ENCODE measurements at regions not wholly inside any gene's neighbourhood (a gene's known extent, or its start where the extent isn't known, plus 50 kb on each side); places are given as distances from the start of the nearest gene placed in this dataset.

- H3K27ac ChIP-seq (ENCODE audit: low read depth in 1 of 2, low read length in 1 of 2) = no peak overlapping the region
- WGBS = 95% methylated on average over 1 of the region's 1 CpG
- no peaks in the 10 kb centered on the region for H3K36me3 ChIP-seq (ENCODE audit: control insufficient read depth in 2 of 2, insufficient read depth in 2 of 2, low read length in 1 of 2)
These were observed 271.4 kb upstream of the TBX18 start for GRCh38 chr6:85035766-85036165.

GRCh38 chr6:85033547-85033946 is 269.1 kb upstream of the TBX18 start:
- Histone ChIP-seq H3K4me1 (ENCODE audit: control insufficient read depth in 2 of 2, insufficient read depth in 2 of 2, low read length in 2 of 2) (no peaks in the 10 kb centered on the region), H3K27ac (ENCODE audit: low read depth in 1 of 2, low read length in 1 of 2) (no peak overlapping the region), H3K9me3 (ENCODE audit: control insufficient read depth in 2 of 2, insufficient read depth in 1 of 2, low read length in 1 of 2) (peaks cover 0 to 10% of the 10 kb centered on the region in 2 donors), H3K27me3 (ENCODE audit: control insufficient read depth in 2 of 2, insufficient read depth in 1 of 2, low read length in 1 of 2) (no peaks in the 10 kb centered on the region), H3K4me3 (ENCODE audit: low read length in 2 of 2) (no peak overlapping the region), H3K36me3 (ENCODE audit: control insufficient read depth in 2 of 2, insufficient read depth in 2 of 2, low read length in 1 of 2) (no peaks in the 10 kb centered on the region)
- no peak for DNase-seq (ENCODE audit: low read depth in 6 of 9, low spot score in 9 of 9)
- 67% methylated on average over 1 of the region's 1 CpG for WGBS

More at GRCh38 chr6:85035766-85036165, 271.4 kb upstream of the TBX18 start:
- Histone ChIP-seq H3K9me3 (ENCODE audit: control insufficient read depth in 2 of 2, insufficient read depth in 1 of 2, low read length in 1 of 2) (peaks cover 0 to 10% of the 10 kb centered on the region in 2 donors), H3K4me3 (ENCODE audit: low read length in 2 of 2) (no peak overlapping the region), H3K27me3 (ENCODE audit: control insufficient read depth in 2 of 2, insufficient read depth in 1 of 2, low read length in 1 of 2) (no peaks in the 10 kb centered on the region), H3K4me1 (ENCODE audit: control insufficient read depth in 2 of 2, insufficient read depth in 2 of 2, low read length in 2 of 2) (no peaks in the 10 kb centered on the region)
- DNase-seq (ENCODE audit: low read depth in 6 of 9, low spot score in 9 of 9) = no peak

GRCh38 chr6:85026021-85026420 is 261.6 kb upstream of the TBX18 start:
- H3K36me3 ChIP-seq (ENCODE audit: control insufficient read depth in 2 of 2, insufficient read depth in 2 of 2, low read length in 1 of 2) = no peaks in the 10 kb centered on the region
- no peak overlapping the region for H3K27ac ChIP-seq (ENCODE audit: low read depth in 1 of 2, low read length in 1 of 2)
- H3K9me3 ChIP-seq (ENCODE audit: control insufficient read depth in 2 of 2, insufficient read depth in 1 of 2, low read length in 1 of 2) = no peaks in the 10 kb centered on the region
- H3K4me3 ChIP-seq (ENCODE audit: low read length in 2 of 2) = no peak overlapping the region
- DNase-seq (ENCODE audit: low read depth in 6 of 9, low spot score in 9 of 9) = no peak
- no peaks in the 10 kb centered on the region for H3K27me3 ChIP-seq (ENCODE audit: control insufficient read depth in 2 of 2, insufficient read depth in 1 of 2, low read length in 1 of 2)
- H3K4me1 ChIP-seq (ENCODE audit: control insufficient read depth in 2 of 2, insufficient read depth in 2 of 2, low read length in 2 of 2) = no peaks in the 10 kb centered on the region
- WGBS = 67% methylated on average over 2 of the region's 2 CpGs

GRCh38 chr6:85023721-85024120 is 259.3 kb upstream of the TBX18 start:
- H3K4me1 ChIP-seq (ENCODE audit: control insufficient read depth in 2 of 2, insufficient read depth in 2 of 2, low read length in 2 of 2) = no peaks in the 10 kb centered on the region
- H3K36me3 ChIP-seq (ENCODE audit: control insufficient read depth in 2 of 2, insufficient read depth in 2 of 2, low read length in 1 of 2) = no peaks in the 10 kb centered on the region
- DNase-seq (ENCODE audit: low read depth in 6 of 9, low spot score in 9 of 9) = no peak
- WGBS = 39% methylated on average over 2 of the region's 2 CpGs
- H3K27me3 ChIP-seq (ENCODE audit: control insufficient read depth in 2 of 2, insufficient read depth in 1 of 2, low read length in 1 of 2) = no peaks in the 10 kb centered on the region
- no peaks in the 10 kb centered on the region for H3K9me3 ChIP-seq (ENCODE audit: control insufficient read depth in 2 of 2, insufficient read depth in 1 of 2, low read length in 1 of 2)
- H3K4me3 ChIP-seq (ENCODE audit: low read length in 2 of 2) = no peak overlapping the region
- H3K27ac ChIP-seq (ENCODE audit: low read depth in 1 of 2, low read length in 1 of 2) = no peak overlapping the region

- no peak overlapping the region for H3K4me3 ChIP-seq (ENCODE audit: low read length in 2 of 2)
- WGBS = 96% methylated on average over 1 of the region's 1 CpG
- no peak for DNase-seq (ENCODE audit: low read depth in 6 of 9, low spot score in 9 of 9)
These were observed 253.0 kb upstream of the TBX18 start for GRCh38 chr6:85017352-85017751.

GRCh38 chr6:85016726-85017125 is 252.3 kb upstream of the TBX18 start:
- no peaks in the 10 kb centered on the region for H3K4me1 ChIP-seq (ENCODE audit: control insufficient read depth in 2 of 2, insufficient read depth in 2 of 2, low read length in 2 of 2)
- H3K27ac ChIP-seq (ENCODE audit: low read depth in 1 of 2, low read length in 1 of 2) = no peak overlapping the region
- no peaks in the 10 kb centered on the region for H3K27me3 ChIP-seq (ENCODE audit: control insufficient read depth in 2 of 2, insufficient read depth in 1 of 2, low read length in 1 of 2)
- no peak overlapping the region for H3K4me3 ChIP-seq (ENCODE audit: low read length in 2 of 2)
- DNase-seq (ENCODE audit: low read depth in 6 of 9, low spot score in 9 of 9) = no peak
- H3K36me3 ChIP-seq (ENCODE audit: control insufficient read depth in 2 of 2, insufficient read depth in 2 of 2, low read length in 1 of 2) = no peaks in the 10 kb centered on the region
- 94% methylated on average over 1 of the region's 1 CpG for WGBS
- no peaks in the 10 kb centered on the region for H3K9me3 ChIP-seq (ENCODE audit: control insufficient read depth in 2 of 2, insufficient read depth in 1 of 2, low read length in 1 of 2)

More at GRCh38 chr6:85017352-85017751, 253.0 kb upstream of the TBX18 start:
- H3K9me3 ChIP-seq (ENCODE audit: control insufficient read depth in 2 of 2, insufficient read depth in 1 of 2, low read length in 1 of 2) = no peaks in the 10 kb centered on the region
- H3K27me3 ChIP-seq (ENCODE audit: control insufficient read depth in 2 of 2, insufficient read depth in 1 of 2, low read length in 1 of 2) = no peaks in the 10 kb centered on the region
- H3K36me3 ChIP-seq (ENCODE audit: control insufficient read depth in 2 of 2, insufficient read depth in 2 of 2, low read length in 1 of 2) = no peaks in the 10 kb centered on the region
- H3K27ac ChIP-seq (ENCODE audit: low read depth in 1 of 2, low read length in 1 of 2) = no peak overlapping the region
- H3K4me1 ChIP-seq (ENCODE audit: control insufficient read depth in 2 of 2, insufficient read depth in 2 of 2, low read length in 2 of 2) = no peaks in the 10 kb centered on the region

- H3K36me3 ChIP-seq (ENCODE audit: control insufficient read depth in 2 of 2, insufficient read depth in 2 of 2, low read length in 1 of 2) = no peaks in the 10 kb centered on the region
- H3K4me1 ChIP-seq (ENCODE audit: control insufficient read depth in 2 of 2, insufficient read depth in 2 of 2, low read length in 2 of 2) = no peaks in the 10 kb centered on the region
- no peaks in the 10 kb centered on the region for H3K9me3 ChIP-seq (ENCODE audit: control insufficient read depth in 2 of 2, insufficient read depth in 1 of 2, low read length in 1 of 2)
- H3K27ac ChIP-seq (ENCODE audit: low read depth in 1 of 2, low read length in 1 of 2) = no peak overlapping the region
- H3K27me3 ChIP-seq (ENCODE audit: control insufficient read depth in 2 of 2, insufficient read depth in 1 of 2, low read length in 1 of 2) = no peaks in the 10 kb centered on the region
- H3K4me3 ChIP-seq (ENCODE audit: low read length in 2 of 2) = no peak overlapping the region
- peak in 1 of 9 donors; percentile 6 for DNase-seq (ENCODE audit: low read depth in 6 of 9, low spot score in 9 of 9)
- WGBS = 19% methylated on average over 12 of the region's 12 CpGs
These were observed 251.1 kb upstream of the TBX18 start for GRCh38 chr6:85015396-85015990.

- H3K27me3 ChIP-seq (ENCODE audit: control insufficient read depth in 2 of 2, insufficient read depth in 1 of 2, low read length in 1 of 2) = no peaks in the 10 kb centered on the region
- no peaks in the 10 kb centered on the region for H3K4me1 ChIP-seq (ENCODE audit: control insufficient read depth in 2 of 2, insufficient read depth in 2 of 2, low read length in 2 of 2)
- DNase-seq (ENCODE audit: low read depth in 6 of 9, low spot score in 9 of 9) = no peak
- no peak overlapping the region for H3K27ac ChIP-seq (ENCODE audit: low read depth in 1 of 2, low read length in 1 of 2)
- H3K9me3 ChIP-seq (ENCODE audit: control insufficient read depth in 2 of 2, insufficient read depth in 1 of 2, low read length in 1 of 2) = no peaks in the 10 kb centered on the region
- H3K4me3 ChIP-seq (ENCODE audit: low read length in 2 of 2) = no peak overlapping the region
- WGBS = 78% methylated on average over 1 of the region's 1 CpG
- no peaks in the 10 kb centered on the region for H3K36me3 ChIP-seq (ENCODE audit: control insufficient read depth in 2 of 2, insufficient read depth in 2 of 2, low read length in 1 of 2)
These were observed 246.5 kb upstream of the TBX18 start for GRCh38 chr6:85010865-85011264.

GRCh38 chr6:85008296-85009009 is 244.1 kb upstream of the TBX18 start:
- Histone ChIP-seq H3K4me3 (ENCODE audit: low read length in 2 of 2) (no peak overlapping the region), H3K9me3 (ENCODE audit: control insufficient read depth in 2 of 2, insufficient read depth in 1 of 2, low read length in 1 of 2) (no peaks in the 10 kb centered on the region), H3K36me3 (ENCODE audit: control insufficient read depth in 2 of 2, insufficient read depth in 2 of 2, low read length in 1 of 2) (no peaks in the 10 kb centered on the region), H3K4me1 (ENCODE audit: control insufficient read depth in 2 of 2, insufficient read depth in 2 of 2, low read length in 2 of 2) (no peaks in the 10 kb centered on the region), H3K27ac (ENCODE audit: low read depth in 1 of 2, low read length in 1 of 2) (no peak overlapping the region), H3K27me3 (ENCODE audit: control insufficient read depth in 2 of 2, insufficient read depth in 1 of 2, low read length in 1 of 2) (no peaks in the 10 kb centered on the region)
- 90% methylated on average over 6 of the region's 6 CpGs for WGBS
- DNase-seq (ENCODE audit: low read depth in 6 of 9, low spot score in 9 of 9) = no peak
